OCI-LY7 (cell line): ENCODE measurements at regions not wholly inside any gene's neighbourhood (a gene's known extent, or its start where the extent isn't known, plus 50 kb on each side); places are given as distances from the start of the nearest gene placed in this dataset.

Experiments
- BruUV-seq: library from RNA; stranded (reverse); fragments of 400-500 nt; replicated peaks from 2 replicates; lab custom pipeline; 2021; lab: Mats Ljungman, UMichigan
- CTCF ChIA-PET: fragments of 300-600 bp; sonication (Branson Sonifier 250); formaldehyde crosslinking; loops from one replicate; lab custom pipeline; 2022; ENCODE audit warnings: antibody characterized with exemption; ENCODE audit not compliant: unreplicated experiment; lab: Charles Lee
- POLR2A ChIA-PET: fragments of 300-600 bp; sonication (Branson Sonifier 250); formaldehyde crosslinking; loops from one replicate; lab custom pipeline; 2022; ENCODE audit warnings: antibody characterized with exemption; lab: Charles Lee
- DNase-seq: peaks from one replicate; pipeline ENCODE4 v3.0.0-alpha.2; 2015; ENCODE audit warnings: low spot score
- H2AFZ ChIP-seq: fragments of 200-600 bp; sonication (generic), shearing (Covaris generic); 2 replicates; pipeline ENCODE4 v1.6.1; 2014; ENCODE audit warnings: mild to moderate bottlenecking, antibody characterized with exemption, low read length, moderate library complexity
- H3K27ac ChIP-seq: fragments of 200-600 bp; sonication (generic); 2 replicates; pipeline ENCODE4 v1.5.1; 2014; ENCODE audit warnings: mixed run types, low read depth, mild to moderate bottlenecking, moderate library complexity, low read length, inconsistent platforms; ENCODE audit not compliant: poor library complexity, severe bottlenecking
- H3K36me3 ChIP-seq: fragments of 200-600 bp; sonication (generic); 2 replicates; pipeline ENCODE4 v1.6.1; 2014; ENCODE audit warnings: mild to moderate bottlenecking, antibody characterized with exemption, low read length, moderate library complexity, mixed read lengths; ENCODE audit not compliant: insufficient read depth
- H3K4me1 ChIP-seq: fragments of 200-600 bp; sonication (generic); 2 replicates; pipeline ENCODE4 v1.5.1; 2014; ENCODE audit warnings: mild to moderate bottlenecking, low read length; ENCODE audit not compliant: insufficient read depth, poor library complexity, severe bottlenecking
- H3K4me2 ChIP-seq: fragments of 200-600 bp; sonication (generic); 2 replicates; pipeline ENCODE4 v1.6.1; 2014; ENCODE audit warnings: mild to moderate bottlenecking, low read length
- H3K4me3 ChIP-seq: fragments of 200-600 bp; sonication (generic); 2 replicates; pipeline ENCODE4 v1.5.1; 2014; ENCODE audit warnings: mild to moderate bottlenecking, low read depth, low read length; ENCODE audit not compliant: poor library complexity, severe bottlenecking
- H3K79me2 ChIP-seq: fragments of 200-600 bp; sonication (generic); 2 replicates; pipeline ENCODE4 v1.6.1; 2016; ENCODE audit warnings: low read depth, mild to moderate bottlenecking, low read length, moderate library complexity, mixed read lengths; ENCODE audit not compliant: insufficient read depth
- H3K9me2 ChIP-seq: fragments of 200-600 bp; sonication (generic); 2 replicates; pipeline ENCODE4 v1.6.1; 2016; ENCODE audit warnings: mild to moderate bottlenecking, low read length, mixed read lengths; ENCODE audit not compliant: insufficient read depth
- H3K9me3 ChIP-seq: fragments of 200-600 bp; sonication (generic); 2 replicates; pipeline ENCODE4 v1.6.1; 2014; ENCODE audit warnings: mild to moderate bottlenecking, mixed run types, low read length, mixed read lengths
- H4K20me1 ChIP-seq: fragments of 200-600 bp; sonication (generic); 2 replicates; pipeline ENCODE4 v1.6.1; 2014; ENCODE audit warnings: mild to moderate bottlenecking, antibody characterized with exemption, low read length, moderate library complexity, mixed read lengths; ENCODE audit not compliant: insufficient read depth
- CTCF ChIP-seq: fragments of 200-600 bp; sonication (generic); conservative IDR thresholded peaks from 2 replicates; pipeline ENCODE4 v1.5.1; 2014; ENCODE audit warnings: mild to moderate bottlenecking, antibody characterized with exemption, low read length, moderate library complexity, mixed read lengths
- EZH2phosphoT487 ChIP-seq: fragments of 200-600 bp; sonication (generic); IDR thresholded peaks from 2 replicates; pipeline ENCODE4 v1.6.1; 2018; ENCODE audit warnings: low read depth, borderline replicate concordance, mild to moderate bottlenecking, mixed run types, antibody characterized with exemption, low read length, moderate library complexity, mixed read lengths
- intact Hi-C: fragments of 100-400 bp; cut with micrococcal nuclease; formaldehyde crosslinking; loops from one replicate; pipeline ENCODE4 v1.10.0; 2022; ENCODE audit not compliant: unreplicated experiment

- CTCF ChIA-PET, result no interaction called here
- Histone ChIP-seq H3K36me3 (no peaks in the 10 kb centered on the region), H2AFZ (no peak overlapping the region), H3K4me2 (no peak overlapping the region), H3K9me2 (no peaks in the 10 kb centered on the region), H3K79me2 (no peaks in the 10 kb centered on the region), H3K4me3 (no peak overlapping the region), H3K27ac (no peak overlapping the region), H3K4me1 (no peaks in the 10 kb centered on the region), H3K9me3 (no peaks in the 10 kb centered on the region), H4K20me1 (no peaks in the 10 kb centered on the region)
- no peak for DNase-seq
- intact Hi-C loops, result no loop called here
- no peak for TF ChIP-seq CTCF
- no peak for TF ChIP-seq EZH2phosphoT487
- BruUV-seq, result no TSS peak
- POLR2A ChIA-PET, result no interaction called here
Observed at GRCh38 chr3:82293435-82293834, 532.0 kb upstream of the GBE1 start.

- no peaks in the 10 kb centered on the region for H3K9me3 ChIP-seq
- H3K4me1 ChIP-seq, result no peaks in the 10 kb centered on the region
- H2AFZ ChIP-seq, result no peak overlapping the region
- no peak for DNase-seq
- ChIA-PET CTCF (no interaction called here), POLR2A (no interaction called here)
- no peak overlapping the region for H3K27ac ChIP-seq
- H3K4me3 ChIP-seq, result no peak overlapping the region
- no TSS peak for BruUV-seq
- no peaks in the 10 kb centered on the region for H4K20me1 ChIP-seq
- 0 out of 2 replicates have a peak, but pooled peaks cover 3% of the 10 kb centered on the region for H3K9me2 ChIP-seq
- no peak overlapping the region for H3K4me2 ChIP-seq
- TF ChIP-seq EZH2phosphoT487, result no peak
- no peak for TF ChIP-seq CTCF
- intact Hi-C loops, result no loop called here
- no peaks in the 10 kb centered on the region for H3K79me2 ChIP-seq
- no peaks in the 10 kb centered on the region for H3K36me3 ChIP-seq
Observed at GRCh38 chr3:82287562-82287961, 526.1 kb upstream of the GBE1 start.

GRCh38 chr3:82281205-82281604 is 519.8 kb upstream of the GBE1 start:
- Histone ChIP-seq H3K4me3 (no peak overlapping the region), H3K9me3 (no peaks in the 10 kb centered on the region), H3K9me2 (no peaks in the 10 kb centered on the region), H3K79me2 (no peaks in the 10 kb centered on the region), H3K27ac (no peak overlapping the region), H3K4me2 (no peak overlapping the region), H4K20me1 (no peaks in the 10 kb centered on the region), H3K36me3 (no peaks in the 10 kb centered on the region), H3K4me1 (no peaks in the 10 kb centered on the region), H2AFZ (no peak overlapping the region)
- no peak for TF ChIP-seq EZH2phosphoT487
- intact Hi-C loops, result no loop called here
- BruUV-seq, result no TSS peak
- POLR2A ChIA-PET, result no interaction called here
- CTCF ChIA-PET, result no interaction called here
- no peak for DNase-seq
